ENCODE measurements at regions not wholly inside any gene's neighbourhood (a gene's known extent, or its start where the extent isn't known, plus 50 kb on each side); places are given as distances from the start of the nearest gene placed in this dataset.
"Not testable (repeated sequence)": the region's sequence is repeated elsewhere in the genome, so short reads cannot be mapped to it uniquely, and the experiment has no call there.

DNA sequence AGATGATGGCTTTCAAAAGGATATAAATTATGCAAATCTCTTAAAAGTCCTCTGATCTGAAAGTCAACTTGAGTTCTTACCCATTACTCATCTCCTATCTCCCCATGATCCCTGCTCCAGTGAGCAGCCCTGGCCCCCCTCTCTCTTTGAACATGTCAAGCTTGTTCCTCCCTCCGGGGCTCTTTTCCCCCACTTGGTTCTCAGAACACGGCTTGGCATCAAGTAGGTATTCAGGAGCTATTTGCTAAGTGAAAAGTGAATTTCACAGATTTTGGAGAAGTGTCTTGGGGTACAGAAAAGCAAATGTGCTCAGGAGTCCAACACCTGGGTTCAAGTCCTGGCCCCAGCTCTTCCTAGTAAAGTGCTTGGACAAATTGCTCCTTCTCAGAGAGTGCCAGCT lies 98.3 kb upstream of the CTBP2 start:
- no peak for DNase-seq (ENCODE audit: low read depth in 4 of 4, low spot score in 3 of 4)

- no peak for DNase-seq (ENCODE audit: low read depth in 4 of 4, low spot score in 3 of 4)
These were observed 97.3 kb upstream of the CTBP2 start for GRCh38 chr10:125257521-125258108.

DNA sequence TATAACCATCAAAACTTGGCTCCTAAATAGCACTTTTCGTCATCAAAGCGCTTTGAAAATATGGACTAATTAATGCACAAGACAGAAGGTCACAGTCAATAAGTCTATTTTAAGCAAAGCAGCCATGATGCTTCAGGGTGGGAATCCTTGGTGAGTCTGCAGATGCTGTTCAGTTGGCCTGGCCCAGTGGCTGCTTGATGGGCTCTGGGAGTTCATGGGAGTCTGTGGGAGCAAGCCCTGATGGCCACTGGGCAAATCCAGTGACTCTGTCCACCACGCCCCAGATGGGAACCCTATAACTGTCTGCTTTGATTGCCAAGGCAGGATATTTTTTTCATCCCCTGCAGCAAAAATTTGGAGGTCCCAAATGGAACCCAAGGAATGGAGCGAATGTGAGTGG lies 95.7 kb upstream of the CTBP2 start:
- no peak for DNase-seq (ENCODE audit: low read depth in 4 of 4, low spot score in 3 of 4)

GRCh38 chr10:125252937-125253336 lies 92.6 kb upstream of the CTBP2 start:
- no peak for DNase-seq (ENCODE audit: low read depth in 4 of 4, low spot score in 3 of 4)

DNA sequence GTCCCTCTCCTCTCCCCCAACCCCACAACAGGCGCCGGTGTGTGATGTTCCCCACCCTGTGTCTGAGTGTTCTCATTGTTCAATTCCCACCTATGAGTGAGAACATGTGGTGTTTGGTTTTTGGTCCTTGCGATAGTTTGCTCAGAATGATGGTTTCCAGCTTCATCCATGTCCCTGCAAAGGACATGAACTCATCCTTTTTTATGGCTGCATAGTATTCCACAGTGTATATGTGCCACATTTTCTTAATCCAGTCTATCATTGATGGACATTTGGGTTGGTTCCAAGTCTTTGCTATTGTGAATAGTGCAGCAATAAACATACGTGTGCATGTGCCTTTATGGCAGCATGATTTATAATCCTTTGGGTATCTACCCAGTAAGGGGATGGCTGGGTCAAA lies 90.5 kb upstream of the CTBP2 start:
- DNase-seq (ENCODE audit: low read depth in 4 of 4, low spot score in 3 of 4), result not testable (repeated sequence)

GRCh38 chr10:125249948-125250347 lies 89.6 kb upstream of the CTBP2 start:
- no peak for DNase-seq (ENCODE audit: low read depth in 4 of 4, low spot score in 3 of 4)

DNA sequence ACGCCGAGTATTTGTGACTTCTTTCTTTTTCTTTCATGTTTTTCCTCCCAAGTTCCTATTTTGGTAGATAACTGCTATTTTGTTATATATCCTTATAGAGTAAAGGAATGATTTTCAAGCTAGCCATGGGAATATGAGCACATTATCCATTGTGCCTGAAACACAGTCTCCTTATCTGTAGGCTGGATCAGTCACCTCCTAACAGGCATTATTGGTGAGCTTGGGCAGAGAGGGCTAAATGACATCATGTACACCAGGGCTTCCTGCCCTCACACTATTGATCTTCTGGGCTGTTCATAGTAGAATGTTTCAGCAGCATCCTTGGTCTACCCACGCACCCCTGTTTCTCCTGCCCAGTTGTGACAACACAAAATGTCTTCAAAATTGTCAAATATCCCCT lies 88.1 kb upstream of the CTBP2 start:
- DNase-seq (ENCODE audit: low read depth in 4 of 4, low spot score in 3 of 4), result no peak

GRCh38 chr10:125247576-125247975 lies 87.2 kb upstream of the CTBP2 start:
- no peak for DNase-seq (ENCODE audit: low read depth in 4 of 4, low spot score in 3 of 4)

- no peak for DNase-seq (ENCODE audit: low read depth in 4 of 4, low spot score in 3 of 4)
These were observed 83.3 kb upstream of the CTBP2 start for GRCh38 chr10:125243532-125244253.

DNA sequence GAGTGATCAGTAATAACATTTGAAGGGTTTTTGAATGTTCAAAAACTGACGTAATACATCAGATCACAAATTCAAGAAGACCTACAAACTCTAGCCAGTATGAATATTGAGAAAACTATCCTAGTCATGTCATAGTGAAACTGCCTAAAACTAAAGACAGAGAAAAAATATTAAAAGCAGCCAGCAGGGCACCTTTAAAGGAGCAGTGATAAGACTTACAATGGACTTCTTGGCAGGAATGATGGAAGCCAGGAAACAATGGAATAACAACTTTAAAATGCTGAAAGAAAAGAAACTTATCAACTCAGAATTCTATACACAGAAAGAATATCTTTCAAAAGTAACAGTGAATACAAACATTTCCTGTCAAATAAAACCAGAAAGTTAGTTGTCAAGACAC lies 78.3 kb upstream of the CTBP2 start:
- no peak for DNase-seq (ENCODE audit: low read depth in 4 of 4, low spot score in 3 of 4)

DNA sequence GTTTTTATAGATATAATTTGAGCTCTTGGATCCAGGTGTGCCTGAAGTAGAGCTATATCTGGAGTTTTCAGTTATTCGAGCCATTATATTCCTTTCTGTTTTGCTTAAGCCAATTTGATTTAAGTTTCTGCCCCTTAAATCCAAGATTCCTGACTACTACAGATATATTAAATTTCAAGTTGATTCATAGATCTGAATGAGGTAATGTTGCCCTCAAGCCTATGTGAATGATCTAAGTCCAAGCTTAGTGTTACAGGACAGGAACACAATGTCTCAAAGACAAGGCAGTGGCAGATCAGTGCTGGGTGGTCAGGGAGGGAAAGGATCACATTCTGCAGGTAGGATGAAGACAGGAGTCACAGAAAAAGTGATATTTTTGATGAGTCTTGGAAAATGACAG lies 75.7 kb upstream of the CTBP2 start:
- no peak for DNase-seq (ENCODE audit: low read depth in 4 of 4, low spot score in 3 of 4)

DNA sequence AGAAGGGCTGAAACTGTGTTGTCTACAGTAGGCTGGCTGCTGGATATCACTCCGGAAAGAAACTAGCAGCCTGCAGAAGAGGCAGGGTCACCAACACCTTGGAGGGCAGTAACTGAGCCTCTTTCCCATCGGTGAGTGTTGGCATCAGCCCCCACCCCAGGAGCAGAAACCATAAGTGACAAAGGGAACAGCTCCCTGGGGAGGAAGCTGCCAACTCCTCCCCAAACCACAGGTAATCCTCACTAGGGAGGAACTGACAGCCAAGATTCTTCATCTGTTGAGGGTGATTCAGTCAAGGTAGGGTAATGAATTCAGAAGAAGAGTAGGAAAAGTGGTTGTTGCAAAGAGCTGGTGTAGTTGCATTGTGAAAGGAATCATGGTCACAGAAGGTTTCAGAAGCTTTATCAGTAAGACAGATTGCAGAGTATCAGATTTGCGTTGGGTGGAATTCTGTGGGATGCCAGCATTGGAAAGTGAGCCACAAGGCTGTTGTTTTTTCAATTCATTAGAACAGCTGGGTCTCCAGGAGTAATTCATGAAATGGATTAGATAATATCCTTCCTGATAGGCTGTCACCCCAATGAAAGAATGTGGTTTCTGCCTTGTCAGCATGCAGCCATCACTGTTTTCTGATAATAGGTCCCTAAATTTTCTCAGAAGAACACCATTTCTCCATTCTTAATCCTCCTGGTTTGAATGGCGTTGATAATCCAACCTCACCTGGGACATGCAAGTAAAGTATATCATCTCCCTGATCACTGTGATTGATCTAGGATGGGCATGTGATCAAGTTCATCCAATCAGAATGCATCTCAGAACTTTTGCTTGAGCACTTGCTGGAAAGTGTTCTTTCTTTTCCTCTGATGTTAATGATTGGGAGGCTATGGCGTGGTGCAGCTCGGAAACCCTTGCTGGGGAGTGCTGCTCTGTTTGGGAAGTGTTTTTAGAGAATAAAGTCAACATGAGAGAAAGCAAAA lies 75.0 kb upstream of the CTBP2 start:
- DNase-seq (ENCODE audit: low read depth in 4 of 4, low spot score in 3 of 4), result no peak

GRCh38 chr10:125234576-125234975 lies 74.2 kb upstream of the CTBP2 start:
- not testable (repeated sequence) for DNase-seq (ENCODE audit: low read depth in 4 of 4, low spot score in 3 of 4)

DNA sequence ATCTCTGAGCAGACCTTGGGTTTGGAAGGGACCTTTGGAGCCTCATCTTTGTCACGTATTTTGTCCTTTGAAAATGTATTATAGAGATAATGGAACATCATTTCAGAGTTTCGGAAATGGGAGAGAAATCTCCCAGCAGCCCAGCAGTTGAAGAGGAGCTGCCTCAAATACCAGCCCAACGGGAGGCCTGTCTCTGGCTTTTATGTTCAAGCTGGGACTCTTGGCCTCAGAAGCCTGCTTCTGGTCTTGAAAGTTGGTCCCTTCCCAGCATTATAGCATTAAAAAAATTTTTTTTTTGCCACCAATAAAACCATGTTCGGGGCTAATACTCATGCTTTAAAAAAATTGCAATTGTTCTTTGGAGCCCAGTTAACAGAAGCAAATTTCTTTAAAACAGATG lies 73.4 kb upstream of the CTBP2 start:
- no peak for DNase-seq (ENCODE audit: low read depth in 4 of 4, low spot score in 3 of 4)

- DNase-seq (ENCODE audit: low read depth in 4 of 4, low spot score in 3 of 4), result no peak
These were observed 72.5 kb upstream of the CTBP2 start for GRCh38 chr10:125232841-125233240.

GRCh38 chr10:125231813-125232475 lies 71.6 kb upstream of the CTBP2 start:
- DNase-seq (ENCODE audit: low read depth in 4 of 4, low spot score in 3 of 4), result no peak

- no peak for DNase-seq (ENCODE audit: low read depth in 4 of 4, low spot score in 3 of 4)
These were observed 70.9 kb upstream of the CTBP2 start for GRCh38 chr10:125231116-125231812.

DNA sequence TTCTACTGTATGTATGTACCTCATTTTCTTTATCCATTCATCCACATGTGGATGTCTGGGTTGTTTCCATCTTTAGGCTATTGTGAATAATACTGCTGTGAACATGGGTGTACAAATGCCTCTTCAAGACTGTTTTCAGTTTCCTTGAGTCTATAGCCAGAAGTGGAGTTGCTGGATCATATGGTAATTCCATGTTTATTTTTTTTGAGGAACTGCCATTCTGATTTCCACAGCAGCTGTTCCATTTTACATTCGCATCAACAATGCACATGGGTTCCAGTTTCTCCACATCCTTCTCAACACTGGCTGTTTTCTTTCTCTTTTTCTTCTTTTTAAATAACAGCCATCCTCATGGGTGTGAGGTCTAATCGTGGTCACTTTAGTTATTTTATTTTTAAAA lies 69.9 kb upstream of the CTBP2 start:
- no peak for DNase-seq (ENCODE audit: low read depth in 4 of 4, low spot score in 3 of 4)

- DNase-seq (ENCODE audit: low read depth in 4 of 4, low spot score in 3 of 4), result not testable (repeated sequence)
These were observed 68.0 kb upstream of the CTBP2 start for GRCh38 chr10:125228245-125228940.

GRCh38 chr10:125227546-125227945 lies 67.2 kb upstream of the CTBP2 start:
- DNase-seq (ENCODE audit: low read depth in 4 of 4, low spot score in 3 of 4), result no peak
